ENCODE measurements at regions not wholly inside any gene's neighbourhood (a gene's known extent, or its start where the extent isn't known, plus 50 kb on each side); places are given as distances from the start of the nearest gene placed in this dataset.

- no peaks in the 10 kb centered on the region for H3K36me3 Mint-ChIP-seq (ENCODE audit: low read depth)
- H3K4me1 Mint-ChIP-seq = no peaks in the 10 kb centered on the region
- H3K4me3 Mint-ChIP-seq = no peak overlapping the region
- H3K27me3 Mint-ChIP-seq = no peaks in the 10 kb centered on the region
- no peak overlapping the region for H3K27ac Mint-ChIP-seq
- ATAC-seq (replicated peaks) = no peak
- H3K9me3 Mint-ChIP-seq = peaks cover 11% of the 10 kb centered on the region
Measured at GRCh38 chr14:46788994-46789393, 137.4 kb upstream of the RPL10L start.

GRCh38 chr14:46782281-46782680 lies 130.7 kb upstream of the RPL10L start:
- no peaks in the 10 kb centered on the region for H3K27me3 Mint-ChIP-seq
- H3K9me3 Mint-ChIP-seq = no peaks in the 10 kb centered on the region
- H3K27ac Mint-ChIP-seq = no peak overlapping the region
- H3K36me3 Mint-ChIP-seq (ENCODE audit: low read depth) = no peaks in the 10 kb centered on the region
- no peak overlapping the region for H3K4me3 Mint-ChIP-seq
- no peaks in the 10 kb centered on the region for H3K4me1 Mint-ChIP-seq
- ATAC-seq (replicated peaks) = no peak

- no peak overlapping the region for H3K27ac Mint-ChIP-seq
- ATAC-seq (replicated peaks) = peak; percentile 35
- no peaks in the 10 kb centered on the region for H3K27me3 Mint-ChIP-seq
- H3K36me3 Mint-ChIP-seq (ENCODE audit: low read depth) = no peaks in the 10 kb centered on the region
- no peak overlapping the region for H3K4me3 Mint-ChIP-seq
- peaks cover 25% of the 10 kb centered on the region for H3K9me3 Mint-ChIP-seq
- H3K4me1 Mint-ChIP-seq = no peaks in the 10 kb centered on the region
Measured at GRCh38 chr14:46769292-46769691, 117.7 kb upstream of the RPL10L start.

GRCh38 chr14:46747001-46747652 lies 95.5 kb upstream of the RPL10L start:
- H3K36me3 Mint-ChIP-seq (ENCODE audit: low read depth) = no peaks in the 10 kb centered on the region

GRCh38 chr14:46734286-46734685 lies 82.7 kb upstream of the RPL10L start:
- Mint-ChIP-seq H3K36me3 (ENCODE audit: low read depth) (no peaks in the 10 kb centered on the region), H3K9me3 (no peaks in the 10 kb centered on the region), H3K27me3 (no peaks in the 10 kb centered on the region), H3K4me1 (no peaks in the 10 kb centered on the region), H3K27ac (no peak overlapping the region), H3K4me3 (no peak overlapping the region)
- ATAC-seq (replicated peaks) = no peak

More at GRCh38 chr14:46747001-46747652, 95.5 kb upstream of the RPL10L start:
- no peak for ATAC-seq (replicated peaks)
- Mint-ChIP-seq H3K27me3 (no peaks in the 10 kb centered on the region), H3K9me3 (peaks cover 13% of the 10 kb centered on the region), H3K4me1 (no peaks in the 10 kb centered on the region), H3K27ac (no peak overlapping the region), H3K4me3 (no peak overlapping the region)

- Mint-ChIP-seq H3K27me3 (no peaks in the 10 kb centered on the region), H3K27ac (no peak overlapping the region), H3K4me1 (no peaks in the 10 kb centered on the region), H3K36me3 (ENCODE audit: low read depth) (no peaks in the 10 kb centered on the region), H3K9me3 (peaks cover 21% of the 10 kb centered on the region), H3K4me3 (no peak overlapping the region)
- ATAC-seq (replicated peaks) = no peak
Measured at GRCh38 chr14:46717211-46717610, 65.6 kb upstream of the RPL10L start.

Measured in activated T-helper 17 cell treated with anti-CD3 and anti-CD28 coated beads, Interleukin-2, amount 50 U/mL, for 72 hours (primary cell).